Stimulated activated CD4-positive, alpha-beta T cell treated with anti-CD3 and anti-CD28 coated beads, Interleukin-4, amount 100 ng/mL, for 4 hours (primary cell): ENCODE measurements at regions not wholly inside any gene's neighbourhood (a gene's known extent, or its start where the extent isn't known, plus 50 kb on each side); places are given as distances from the start of the nearest gene placed in this dataset.

Experiments
- DNase-seq, 2 experiments: peaks; one replicate each; pipeline ENCODE4 v3.0.0-alpha.2; 2020

DNA sequence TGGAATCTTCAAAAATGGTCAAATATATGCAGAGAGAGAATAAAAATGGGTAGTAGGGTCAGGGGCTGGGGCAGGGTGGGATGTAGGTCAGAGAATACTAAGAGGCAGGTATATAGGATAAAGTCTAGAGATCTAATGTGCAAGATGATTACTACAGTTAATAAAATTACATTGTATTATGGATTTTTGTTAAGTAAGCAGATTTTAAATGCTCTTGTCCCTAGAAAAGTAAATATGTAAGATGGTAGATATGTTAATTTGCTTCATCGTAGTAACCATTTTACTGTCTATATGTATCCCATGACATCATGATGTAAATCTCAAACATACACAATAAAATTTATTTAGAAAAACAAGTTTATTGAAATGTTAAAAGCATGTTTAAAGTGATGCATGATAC lies 1051.4 kb downstream of the AGBL1 start:
- DNase-seq: no peak

- DNase-seq: no peak
These were observed 1050.2 kb downstream of the AGBL1 start for GRCh38 chr15:87129916-87130315.

DNA sequence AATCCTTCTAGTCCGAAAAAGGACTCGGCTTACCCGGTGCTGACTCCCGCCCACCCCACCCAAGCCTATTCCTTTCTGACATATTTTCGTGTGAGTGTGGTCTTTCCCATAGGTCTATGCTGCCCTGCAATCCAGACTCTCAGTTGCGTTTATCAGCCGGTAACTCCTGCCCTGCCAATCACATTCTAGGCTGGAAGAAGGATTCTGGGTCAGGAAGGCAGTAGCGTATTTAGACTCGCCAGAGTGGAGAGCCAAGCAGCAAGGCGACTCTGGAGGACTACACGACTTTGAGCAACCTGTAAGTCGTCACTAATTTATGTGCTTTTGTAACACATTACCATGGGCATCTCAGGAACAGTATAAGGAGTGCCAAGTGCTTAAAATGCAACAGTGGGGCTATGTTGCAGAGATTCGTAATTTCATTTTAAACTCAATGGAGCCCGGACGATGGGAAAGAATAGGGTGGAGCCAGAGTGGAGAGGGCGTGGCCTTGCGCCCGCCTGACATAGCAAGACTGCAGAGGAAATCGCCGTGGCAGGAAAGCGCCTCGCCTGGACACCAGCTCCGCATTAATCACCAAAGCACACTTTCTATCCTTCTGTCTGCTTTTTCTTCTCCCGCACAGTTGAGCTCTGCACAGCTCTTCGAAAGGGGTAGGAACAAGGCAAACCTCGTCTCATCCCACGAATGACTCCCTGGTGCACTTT lies 1044.2 kb downstream of the AGBL1 start:
- no peak for DNase-seq

GRCh38 chr15:87121336-87121735 lies 1041.7 kb downstream of the AGBL1 start:
- no peak for DNase-seq

DNA sequence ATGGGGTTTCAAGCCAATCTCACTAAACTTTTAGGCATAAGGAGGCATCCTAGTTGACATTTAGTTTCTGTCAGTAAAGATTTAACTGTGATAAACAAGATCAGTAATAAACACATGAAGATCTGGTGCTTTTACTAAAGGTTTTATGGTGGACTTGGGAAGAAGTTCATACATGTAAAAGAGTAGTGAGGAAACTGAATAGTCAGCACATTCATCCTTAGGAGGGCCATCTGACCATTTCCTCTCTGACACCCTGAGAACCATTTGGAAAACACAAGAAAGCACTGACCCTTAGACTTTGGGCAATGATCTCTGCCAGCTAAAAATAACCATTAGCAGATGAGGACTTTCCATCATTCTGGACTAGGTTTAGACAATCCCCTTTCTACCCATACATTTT lies 1040.9 kb downstream of the AGBL1 start:
- DNase-seq: no peak

DNA sequence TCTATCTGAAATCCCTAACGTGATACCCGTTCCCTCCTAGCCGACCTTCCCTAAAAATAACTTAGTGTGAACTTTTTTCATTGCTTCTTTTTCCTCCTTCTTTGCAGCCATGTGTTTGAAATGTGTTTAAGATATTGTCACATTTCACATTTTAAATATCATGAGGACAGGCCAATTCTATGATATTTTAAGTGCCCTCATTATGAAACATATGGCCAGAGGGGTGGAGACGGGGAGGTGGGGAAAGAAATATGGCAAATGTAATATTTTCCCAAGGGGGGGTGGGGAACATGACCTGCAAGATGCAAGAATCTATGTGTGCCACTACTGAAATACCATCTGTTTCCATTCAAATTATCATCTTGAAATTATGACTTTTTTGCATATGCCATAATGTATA lies 1039.2 kb downstream of the AGBL1 start:
- no peak for DNase-seq

DNA sequence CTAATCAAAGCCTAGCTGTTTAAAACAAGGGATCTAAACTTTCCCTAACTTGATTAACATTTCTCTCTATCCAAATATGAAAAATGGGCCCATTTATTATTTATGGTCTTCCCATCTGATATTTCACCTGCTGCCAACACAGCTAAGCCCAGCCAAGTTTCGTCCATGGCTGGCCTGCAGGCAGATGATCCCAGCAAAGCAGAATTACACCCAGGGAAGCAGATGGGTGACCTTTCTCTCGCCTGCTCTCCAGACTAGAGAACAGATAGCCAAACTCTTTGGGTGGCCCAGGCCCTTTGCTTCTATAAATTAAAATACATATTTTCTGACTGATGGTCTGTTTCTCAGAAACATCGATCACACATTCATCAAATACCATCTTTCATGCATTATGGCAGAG lies 1038.8 kb downstream of the AGBL1 start:
- no peak for DNase-seq

DNA sequence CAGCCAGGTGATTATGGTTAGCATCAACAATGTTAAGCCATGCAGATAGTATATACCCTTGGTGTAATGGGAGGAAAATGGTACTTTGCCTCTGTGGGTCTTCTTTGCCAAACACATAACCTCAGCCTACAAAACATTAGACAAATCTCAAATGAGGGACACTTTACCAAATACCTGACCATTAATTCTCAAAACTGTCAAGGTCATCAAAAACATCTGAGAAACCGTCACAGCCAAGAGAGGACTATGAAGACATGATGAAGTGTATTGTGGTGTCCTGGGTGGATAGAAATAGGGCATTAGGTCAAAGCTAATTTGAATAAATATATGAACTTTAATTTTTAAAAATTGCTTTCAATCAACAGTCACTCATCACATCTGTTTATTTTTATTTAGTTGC lies 1036.1 kb downstream of the AGBL1 start:
- DNase-seq: no peak

DNA sequence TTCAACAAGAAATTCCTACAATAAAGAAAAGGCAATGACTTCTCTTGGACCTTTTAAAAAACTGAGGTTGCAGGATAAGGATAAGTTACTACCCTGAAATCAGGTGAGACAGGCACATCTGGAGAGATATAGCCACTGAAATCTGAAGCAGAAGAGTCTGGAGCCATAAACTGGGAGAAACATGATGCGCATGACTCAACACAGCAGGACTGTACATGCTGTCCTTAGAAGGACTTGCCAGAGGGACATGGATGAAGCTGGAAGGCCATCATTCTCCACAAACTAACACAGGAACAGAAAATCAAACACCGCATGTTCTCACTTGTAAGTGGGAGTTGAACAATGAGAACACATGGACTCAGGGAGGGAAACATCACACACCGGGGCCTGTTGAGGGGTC lies 1020.2 kb downstream of the AGBL1 start:
- DNase-seq: no peak

GRCh38 chr15:87089551-87089950 lies 1009.9 kb downstream of the AGBL1 start:
- DNase-seq: no peak

DNA sequence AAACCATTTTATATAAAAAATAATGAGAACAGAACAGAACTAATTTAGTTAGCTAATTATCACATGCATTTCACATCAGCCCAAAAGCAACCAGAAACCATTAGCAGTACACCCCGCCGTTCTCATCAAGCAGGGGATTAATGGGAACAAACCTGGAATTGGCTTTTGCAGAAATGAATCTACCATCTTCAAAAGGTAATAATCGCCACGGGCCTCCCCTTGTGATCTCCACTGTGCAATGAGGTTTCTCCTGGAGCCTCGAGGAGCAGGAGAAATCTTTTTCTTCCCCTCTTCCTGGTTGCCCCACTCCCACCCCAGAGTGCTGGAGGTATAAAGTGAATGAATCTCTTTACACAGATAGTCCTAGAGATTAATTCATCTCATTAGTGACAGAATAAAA lies 1003.5 kb downstream of the AGBL1 start:
- DNase-seq: no peak

- no peak for DNase-seq
These were observed 1002.9 kb downstream of the AGBL1 start for GRCh38 chr15:87082581-87082980.

DNA sequence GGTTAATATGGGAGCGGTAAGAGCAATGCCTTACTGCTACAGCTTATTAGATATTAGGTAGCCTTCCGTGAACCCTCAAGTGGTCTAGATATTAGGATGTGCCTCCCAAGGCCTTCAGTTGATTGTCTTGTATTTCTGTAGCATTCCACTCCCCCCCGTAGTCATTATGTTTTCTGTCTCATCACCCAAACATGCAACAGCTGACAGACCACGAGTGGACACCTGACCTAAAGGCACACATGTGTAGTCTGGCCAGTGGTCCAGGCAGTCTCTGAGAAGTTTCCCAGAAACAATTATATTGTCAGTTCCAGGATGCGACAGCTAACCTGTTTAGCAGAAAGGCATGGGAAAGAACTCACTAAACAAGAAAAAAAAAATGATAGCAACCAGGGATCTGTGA lies 1000.9 kb downstream of the AGBL1 start:
- DNase-seq: no peak
